Neural progenitor cell (in vitro differentiated cells): ENCODE measurements at regions not wholly inside any gene's neighbourhood (a gene's known extent, or its start where the extent isn't known, plus 50 kb on each side); places are given as distances from the start of the nearest gene placed in this dataset.

Source experiments
- EZH2phosphoT487 ChIP-seq: fragments of 200-600 bp; sonication (generic); IDR thresholded peaks from 2 replicates; pipeline ENCODE4 v1.6.1; 2017; ENCODE audit warnings: antibody characterized with exemption
- TF ChIP-seq, protein P1 (sequence below): fragments of 200-600 bp; sonication (generic); IDR thresholded peaks from 2 replicates; pipeline ENCODE4 v1.5.1; 2017; ENCODE audit warnings: antibody characterized with exemption, mild to moderate bottlenecking

DNA sequence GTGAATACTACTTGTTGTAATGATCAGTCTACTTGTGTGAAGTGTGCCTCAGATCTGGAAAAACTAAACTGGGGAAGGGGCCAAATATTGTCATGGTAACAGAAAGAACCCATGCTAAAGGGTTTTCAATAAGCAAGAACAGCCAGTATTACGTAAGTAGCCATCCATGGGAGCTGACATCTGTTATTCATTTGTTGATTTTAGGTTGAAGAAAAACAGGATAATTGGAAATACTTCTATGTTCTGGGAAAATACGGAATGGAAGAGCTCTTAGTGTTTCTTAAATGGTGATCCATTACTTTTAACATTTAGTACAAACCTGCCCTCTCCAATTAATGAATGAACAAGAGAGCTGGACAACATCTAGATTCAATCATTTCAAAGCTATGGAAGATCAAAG, 485.8 kb downstream of the NTRK2 start:
- TF ChIP-seq, protein P1, sequence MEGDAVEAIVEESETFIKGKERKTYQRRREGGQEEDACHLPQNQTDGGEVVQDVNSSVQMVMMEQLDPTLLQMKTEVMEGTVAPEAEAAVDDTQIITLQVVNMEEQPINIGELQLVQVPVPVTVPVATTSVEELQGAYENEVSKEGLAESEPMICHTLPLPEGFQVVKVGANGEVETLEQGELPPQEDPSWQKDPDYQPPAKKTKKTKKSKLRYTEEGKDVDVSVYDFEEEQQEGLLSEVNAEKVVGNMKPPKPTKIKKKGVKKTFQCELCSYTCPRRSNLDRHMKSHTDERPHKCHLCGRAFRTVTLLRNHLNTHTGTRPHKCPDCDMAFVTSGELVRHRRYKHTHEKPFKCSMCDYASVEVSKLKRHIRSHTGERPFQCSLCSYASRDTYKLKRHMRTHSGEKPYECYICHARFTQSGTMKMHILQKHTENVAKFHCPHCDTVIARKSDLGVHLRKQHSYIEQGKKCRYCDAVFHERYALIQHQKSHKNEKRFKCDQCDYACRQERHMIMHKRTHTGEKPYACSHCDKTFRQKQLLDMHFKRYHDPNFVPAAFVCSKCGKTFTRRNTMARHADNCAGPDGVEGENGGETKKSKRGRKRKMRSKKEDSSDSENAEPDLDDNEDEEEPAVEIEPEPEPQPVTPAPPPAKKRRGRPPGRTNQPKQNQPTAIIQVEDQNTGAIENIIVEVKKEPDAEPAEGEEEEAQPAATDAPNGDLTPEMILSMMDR, result no peak
- no peak for TF ChIP-seq EZH2phosphoT487
